Panc1 (cell line): ENCODE measurements at regions not wholly inside any gene's neighbourhood (a gene's known extent, or its start where the extent isn't known, plus 50 kb on each side); places are given as distances from the start of the nearest gene placed in this dataset.

ENCODE experiments used
- ATAC-seq: fragments of 200-7000 bp; cut with Tn5 transposase; 2 replicates; pipeline ENCODE4 v1.9.1; 2020; ENCODE audit warnings: mild to moderate bottlenecking, moderate library complexity
- BruUV-seq: library from RNA; stranded (reverse); fragments of 400-500 nt; replicated peaks from 2 replicates; lab custom pipeline; 2021; lab: Mats Ljungman, UMichigan
- CTCF ChIA-PET: fragments of 300-600 bp; sonication (Branson Sonifier 250); formaldehyde crosslinking; loops from one replicate; lab custom pipeline; 2022; ENCODE audit warnings: antibody characterized with exemption; lab: Charles Lee
- POLR2A ChIA-PET: fragments of 300-600 bp; sonication (Branson Sonifier 250); formaldehyde crosslinking; loops from one replicate; lab custom pipeline; 2022; ENCODE audit warnings: antibody characterized with exemption; lab: Charles Lee
- DNase-seq: peaks from one replicate; pipeline ENCODE4 v3.0.0-alpha.2; 2010; ENCODE audit warnings: low read depth, low spot score
- H3K27ac ChIP-seq: 2 replicates; pipeline ENCODE4 v1.5.1; 2011; ENCODE audit warnings: mild to moderate bottlenecking, low read length, inconsistent platforms
- H3K27me3 ChIP-seq: fragments of 200-500 bp; sonication (Bioruptor generic); 2 replicates; pipeline ENCODE4 v1.6.0; 2014; ENCODE audit warnings: low read length, inconsistent platforms; ENCODE audit not compliant: control insufficient read depth, insufficient read depth
- H3K36me3 ChIP-seq: fragments of 200-500 bp; sonication (Bioruptor generic); 2 replicates; pipeline ENCODE4 v1.5.1; 2014; ENCODE audit warnings: inconsistent platforms, mild to moderate bottlenecking, low read length, moderate library complexity; ENCODE audit not compliant: control insufficient read depth, insufficient read depth
- H3K4me1 ChIP-seq: 2 replicates; pipeline ENCODE4 v1.5.1; 2011; ENCODE audit warnings: inconsistent platforms, mild to moderate bottlenecking, low read length, moderate library complexity; ENCODE audit not compliant: control insufficient read depth, insufficient read depth
- H3K4me3 ChIP-seq, 2 experiments: 2 replicates each; pipeline ENCODE4 v1.5.1; 2011 to 2012; ENCODE audit warnings: low read depth in 2 of 2, low read length in 2 of 2, mild to moderate bottlenecking in 2 of 2, inconsistent platforms in 1 of 2, moderate library complexity in 1 of 2
- H3K9me3 ChIP-seq: fragments of 200-500 bp; sonication (Bioruptor generic); 2 replicates; pipeline ENCODE4 v1.5.1; 2014; ENCODE audit warnings: low read depth, mild to moderate bottlenecking, inconsistent platforms, low read length, moderate library complexity; ENCODE audit not compliant: control insufficient read depth, insufficient read depth
- CTCF ChIP-seq: fragments of 450-650 bp; IDR thresholded peaks from 2 replicates; pipeline ENCODE4 v1.5.1; 2017; ENCODE audit warnings: mild to moderate bottlenecking
- POLR2AphosphoS5 ChIP-seq: IDR thresholded peaks from 2 replicates; pipeline ENCODE4 v1.6.1; 2012; ENCODE audit warnings: mild to moderate bottlenecking, low read depth, low read length, moderate library complexity
- REST ChIP-seq, 2 experiments: IDR thresholded peaks; 2 replicates each; pipeline ENCODE4 v1.6.1; 2011 to 2012; ENCODE audit warnings: low read depth in 2 of 2, control low read depth in 1 of 2, low read length in 1 of 2, mild to moderate bottlenecking in 1 of 2, moderate library complexity in 1 of 2; ENCODE audit not compliant: insufficient read depth in 1 of 2
- SIN3A ChIP-seq: IDR thresholded peaks from 2 replicates; pipeline ENCODE4 v1.6.1; 2012; ENCODE audit warnings: low read depth, mild to moderate bottlenecking, low read length, moderate library complexity, borderline replicate concordance; ENCODE audit not compliant: insufficient read depth
- TCF7L2 ChIP-seq: IDR thresholded peaks from 2 replicates; pipeline ENCODE4 v1.6.1; 2011; ENCODE audit warnings: mild to moderate bottlenecking, low read depth, low read length, inconsistent platforms
- in situ Hi-C: cut with HindIII; loops from 2 replicates; pipeline ENCODE4 v1.10.0; 2016; ENCODE audit warnings: low sequenced_read_pairs, low pct_unique_long_range_greater_than_20kb
- intact Hi-C: fragments of 100-400 bp; cut with micrococcal nuclease; formaldehyde crosslinking; loops from one replicate; pipeline ENCODE4 v1.10.0; 2022; ENCODE audit not compliant: unreplicated experiment

- DNase-seq, result no peak
- H3K9me3 ChIP-seq, result no peaks in the 10 kb centered on the region
- H3K36me3 ChIP-seq, result no peaks in the 10 kb centered on the region
- ChIA-PET POLR2A (no interaction called here), CTCF (interaction anchor here (0.6 to 1.7 kb wide), 4 partner anchors 8 to 202 kb away, joined by 3 to 7 read pairs (median 4); partner anchors contain the start of gene FAM20C)
- no peak overlapping the region for H3K4me3 ChIP-seq
- no peak for TF ChIP-seq POLR2AphosphoS5
- no peak for TF ChIP-seq SIN3A
- TF ChIP-seq TCF7L2, result no peak
- no peak for TF ChIP-seq REST (IDR thresholded peaks at IDR 0.05; ENCODE audit: insufficient read depth in 1 of 2, low read depth in 2 of 2, low read length in 1 of 2)
- no peak for TF ChIP-seq CTCF
- in situ Hi-C loops, result no loop called here
- ATAC-seq, result peak; percentile 35
- H3K27ac ChIP-seq, result no peak overlapping the region
- peaks cover 3% of the 10 kb centered on the region for H3K27me3 ChIP-seq
- BruUV-seq, result no TSS peak
- H3K4me1 ChIP-seq, result no peaks in the 10 kb centered on the region
- intact Hi-C loops, result no loop called here
Observed at GRCh38 chr7:63521-64021, 128.8 kb upstream of the FAM20C start.

- H3K4me1 ChIP-seq, result no peaks in the 10 kb centered on the region
- intact Hi-C loops, result no loop called here
- H3K4me3 ChIP-seq, result no peak overlapping the region
- H3K27ac ChIP-seq, result no peak overlapping the region
- H3K9me3 ChIP-seq, result no peaks in the 10 kb centered on the region
- H3K36me3 ChIP-seq, result no peaks in the 10 kb centered on the region
- POLR2A ChIA-PET, result no interaction called here
- H3K27me3 ChIP-seq, result peaks cover 3% of the 10 kb centered on the region
- BruUV-seq, result no TSS peak
- TF ChIP-seq SIN3A, result no peak
- no peak for TF ChIP-seq REST (IDR thresholded peaks at IDR 0.05; ENCODE audit: insufficient read depth in 1 of 2, low read depth in 2 of 2, low read length in 1 of 2)
- no peak for TF ChIP-seq POLR2AphosphoS5
- TF ChIP-seq CTCF, result peak; percentile 47
- CTCF ChIA-PET, result interaction anchor here (0.6 to 1.7 kb wide), 4 partner anchors 9 to 201 kb away, joined by 3 to 7 read pairs (median 4); partner anchors contain the start of gene FAM20C
- ATAC-seq, result peak; percentile 89
- in situ Hi-C loops, result no loop called here
- peak; percentile 7 for DNase-seq
Observed at GRCh38 chr7:64098-64915, 128.1 kb upstream of the FAM20C start.
